Kidney glomerular epithelial cell (primary cell): ENCODE measurements at regions not wholly inside any gene's neighbourhood (a gene's known extent, or its start where the extent isn't known, plus 50 kb on each side); places are given as distances from the start of the nearest gene placed in this dataset.

Source experiments
- DNase-seq: peaks from one replicate; lab custom pipeline; 2025; lab: John Stamatoyannopoulos, UW

DNA sequence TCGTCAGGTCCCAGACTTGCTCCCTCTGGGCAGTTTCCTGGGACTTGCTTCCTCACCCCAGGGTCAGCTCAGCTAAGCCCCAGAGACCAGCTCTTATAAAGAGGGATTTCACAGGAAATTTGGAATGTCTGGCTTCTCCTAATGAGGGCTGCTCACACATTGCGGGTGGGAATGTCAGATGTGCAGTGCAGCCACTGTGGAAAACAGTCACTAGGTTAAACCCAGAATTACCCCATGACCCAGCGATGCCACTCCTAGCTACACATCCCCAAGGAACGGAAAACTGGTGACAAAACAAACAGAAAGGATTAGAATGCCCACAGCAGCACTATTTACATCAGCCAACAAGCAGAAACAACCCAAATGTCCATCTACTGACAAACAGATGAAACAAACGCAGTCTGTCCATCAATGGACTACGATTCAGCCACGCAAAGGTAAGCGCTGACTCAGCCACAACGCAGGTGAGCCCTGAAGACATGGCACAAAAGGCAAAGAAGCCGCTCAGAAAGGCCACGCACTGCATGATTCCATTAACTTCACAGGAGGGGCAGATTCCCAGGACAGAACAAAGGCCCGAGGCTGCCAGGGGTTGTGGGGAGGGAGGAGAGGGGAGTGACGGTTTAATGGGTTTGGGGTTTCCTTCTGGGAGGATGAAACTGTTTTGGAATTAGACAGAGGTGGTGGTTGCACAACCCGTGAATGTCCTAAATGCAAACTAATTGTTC is 63.0 kb downstream of the NCOR2 start:
- no peak for DNase-seq

DNA sequence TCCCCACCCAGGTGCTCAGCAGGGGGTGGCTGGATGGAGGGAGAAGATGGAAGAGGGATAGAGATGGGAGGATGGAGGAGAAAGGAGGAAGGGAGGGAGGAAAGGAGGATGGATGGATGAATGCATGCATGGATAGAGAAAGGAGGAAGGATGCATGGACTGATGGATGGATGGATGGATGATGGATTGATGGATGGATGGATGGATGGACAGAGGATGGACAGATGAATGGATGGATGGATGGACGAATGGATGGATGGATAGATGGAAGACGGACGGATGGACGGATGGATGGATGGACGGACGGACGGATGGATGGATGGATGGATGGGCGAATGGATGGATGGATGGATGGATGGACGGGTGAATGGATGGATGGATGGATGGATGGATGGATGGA is 64.1 kb downstream of the NCOR2 start:
- no peak for DNase-seq

DNA sequence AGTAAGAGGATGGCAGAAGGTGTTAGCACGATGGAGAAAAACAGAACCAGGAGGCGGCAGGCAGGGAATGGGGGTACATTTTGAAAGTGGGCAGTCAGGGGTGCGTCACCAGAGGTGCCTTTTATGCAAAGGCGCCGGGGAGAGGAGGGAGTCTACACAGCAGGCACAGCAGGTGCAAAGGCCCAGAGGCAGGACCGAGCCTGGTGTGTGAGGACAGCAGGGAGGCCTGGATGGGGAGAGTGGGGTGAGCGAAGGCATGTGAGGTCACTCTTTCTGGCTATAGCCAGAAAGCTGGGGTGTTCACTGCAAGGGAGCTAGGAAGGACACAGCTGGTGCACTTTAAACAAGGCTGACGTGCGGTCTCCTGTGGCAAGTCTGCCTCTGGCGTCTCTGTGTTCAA is 65.0 kb downstream of the NCOR2 start:
- no peak for DNase-seq

DNA sequence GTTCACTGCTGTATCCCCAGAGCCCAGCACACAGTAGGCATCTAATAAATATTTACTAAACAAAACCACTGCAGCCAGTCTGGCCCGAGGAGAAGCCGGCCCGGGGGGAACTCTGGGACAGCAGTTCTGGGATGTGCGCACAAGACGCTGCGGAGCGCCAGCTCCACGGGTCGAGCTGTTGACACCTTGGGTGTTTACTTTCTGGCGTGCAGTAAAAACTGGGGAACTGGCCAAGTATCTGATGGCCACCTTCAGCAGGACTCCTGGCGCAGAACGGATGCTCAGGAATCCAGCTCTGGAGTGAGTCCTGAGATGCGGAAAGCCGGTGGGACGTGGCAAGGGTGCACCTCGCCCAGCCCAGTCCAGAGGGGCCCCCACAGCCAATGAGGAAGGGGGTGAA is 65.6 kb downstream of the NCOR2 start:
- DNase-seq: no peak

DNA sequence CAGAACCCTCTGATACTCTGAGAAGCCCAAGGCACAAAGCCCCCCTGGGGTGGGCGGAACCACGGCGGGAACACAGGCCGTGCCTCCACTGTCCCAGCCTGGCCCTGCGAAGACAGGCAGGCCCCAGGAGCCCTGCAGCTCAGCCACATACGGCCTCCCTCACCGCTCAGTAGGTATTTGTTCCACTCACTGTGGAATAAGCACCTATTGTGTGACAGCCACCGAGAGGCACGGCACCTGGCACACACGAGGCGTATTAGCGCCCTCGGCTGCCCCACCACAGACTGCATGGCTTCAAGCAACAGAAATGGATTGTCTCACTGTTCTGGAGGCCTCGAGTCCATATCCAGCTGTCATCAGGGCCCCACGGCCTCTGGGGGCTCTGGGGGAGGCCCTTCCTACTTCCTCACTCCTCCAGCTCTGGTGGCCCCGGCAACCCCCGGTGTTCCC is 66.3 kb downstream of the NCOR2 start:
- DNase-seq: no peak

DNA sequence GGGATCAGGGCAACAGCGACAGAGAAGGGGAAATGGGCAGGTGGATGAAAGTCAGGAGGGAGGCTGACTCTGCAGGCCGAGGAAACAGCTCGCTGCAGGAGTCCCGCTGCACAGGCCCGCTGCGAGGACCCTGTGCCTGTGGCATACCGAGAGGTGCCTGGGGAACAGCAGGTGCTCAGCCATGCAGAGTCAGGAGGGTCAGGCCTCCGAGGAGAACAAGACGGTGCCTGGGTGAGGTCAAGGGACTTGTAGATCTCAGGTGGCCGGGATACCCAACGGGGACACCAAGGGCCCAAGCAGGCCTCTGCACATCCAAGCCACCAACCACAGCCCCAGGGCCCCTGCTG is 67.5 kb downstream of the NCOR2 start:
- DNase-seq: no peak

DNA sequence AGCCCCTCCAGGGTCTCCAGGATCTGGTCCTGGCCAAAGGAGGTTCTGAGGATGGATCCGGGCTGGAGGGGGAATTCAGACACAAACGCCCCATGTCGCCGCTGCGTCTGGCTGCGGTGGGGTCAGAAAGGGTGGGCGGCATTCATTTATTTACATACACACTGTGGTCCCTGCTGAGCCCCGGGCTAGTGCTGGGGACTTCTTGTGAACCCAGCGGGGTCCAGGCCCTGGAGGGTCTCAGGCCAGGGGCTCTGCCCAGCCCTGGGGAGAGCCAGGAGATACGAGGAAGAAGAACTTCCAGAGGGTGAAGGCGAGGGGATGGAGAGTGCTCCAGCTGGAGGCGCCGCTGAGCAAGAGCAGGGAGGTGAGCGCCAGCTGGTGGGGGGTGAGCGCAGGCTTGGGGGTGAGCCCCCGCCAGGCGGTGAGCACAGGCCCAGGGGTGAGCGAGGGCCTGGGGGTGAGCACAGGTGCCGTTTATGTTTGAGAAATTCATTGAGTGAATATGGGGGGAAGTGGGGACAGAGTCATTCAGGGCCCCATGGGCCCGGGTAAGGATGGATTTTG is 68.1 kb downstream of the NCOR2 start:
- no peak for DNase-seq

DNA sequence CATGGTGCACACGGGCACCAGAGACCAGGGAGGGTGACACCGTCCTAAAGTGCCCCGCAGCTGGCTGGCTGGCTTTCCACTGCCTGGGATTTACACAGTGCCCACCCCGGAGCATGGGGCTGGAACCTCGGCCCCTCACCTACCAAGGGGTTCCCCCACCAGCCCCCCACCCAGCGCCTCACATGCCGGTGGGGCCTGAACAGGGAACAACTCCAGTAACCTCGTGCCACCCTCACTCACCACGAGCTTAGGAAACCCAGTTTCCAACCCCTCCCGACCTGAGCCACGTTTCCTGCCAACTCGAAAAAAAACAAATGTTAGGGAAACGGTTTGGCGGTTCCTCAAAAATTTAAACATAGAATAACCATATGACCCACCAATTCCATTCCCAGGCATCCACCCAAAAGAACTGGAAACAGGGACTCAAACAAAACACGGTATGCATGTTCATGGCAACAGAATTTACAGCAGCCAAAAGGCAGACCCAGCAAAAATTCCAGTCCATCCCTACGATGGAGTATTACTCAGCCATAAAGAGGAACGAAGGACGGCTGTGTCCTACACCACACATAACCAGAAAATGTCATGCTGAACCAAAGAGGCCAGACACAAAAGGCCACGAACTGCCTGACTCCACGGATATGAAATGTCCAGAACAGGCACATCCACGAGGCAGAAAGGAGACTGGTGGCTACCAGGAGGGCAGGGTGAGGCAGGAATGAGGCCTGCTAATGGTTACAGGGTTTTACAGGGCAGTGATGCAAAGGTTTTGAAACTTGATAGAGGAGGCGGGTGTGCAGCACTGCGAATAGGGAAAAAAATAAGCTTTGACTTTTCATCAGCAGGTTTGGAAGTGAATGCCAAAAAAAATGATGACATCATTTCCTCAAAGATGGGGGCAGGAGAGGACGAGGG is 68.9 kb downstream of the NCOR2 start:
- no peak for DNase-seq

DNA sequence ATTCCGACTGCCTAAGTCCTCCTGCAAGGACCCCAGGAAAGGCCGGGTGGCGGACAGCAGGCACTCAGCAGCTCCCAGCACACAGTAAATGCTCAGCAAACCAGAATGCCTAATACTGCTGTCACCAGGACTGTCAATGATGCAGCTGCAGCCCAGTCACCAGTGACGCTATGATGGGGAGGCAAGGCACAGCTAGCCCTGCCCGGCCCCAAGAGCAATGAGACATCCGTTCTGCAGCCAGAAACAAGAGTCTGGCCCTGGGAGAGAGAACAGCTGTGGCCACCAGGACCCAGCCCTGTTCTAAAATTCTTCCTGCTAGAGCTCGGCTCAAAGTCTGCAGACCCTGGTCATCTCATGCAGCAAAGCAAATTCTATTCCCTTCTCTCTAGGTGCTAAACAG is 69.8 kb downstream of the NCOR2 start:
- no peak for DNase-seq

DNA sequence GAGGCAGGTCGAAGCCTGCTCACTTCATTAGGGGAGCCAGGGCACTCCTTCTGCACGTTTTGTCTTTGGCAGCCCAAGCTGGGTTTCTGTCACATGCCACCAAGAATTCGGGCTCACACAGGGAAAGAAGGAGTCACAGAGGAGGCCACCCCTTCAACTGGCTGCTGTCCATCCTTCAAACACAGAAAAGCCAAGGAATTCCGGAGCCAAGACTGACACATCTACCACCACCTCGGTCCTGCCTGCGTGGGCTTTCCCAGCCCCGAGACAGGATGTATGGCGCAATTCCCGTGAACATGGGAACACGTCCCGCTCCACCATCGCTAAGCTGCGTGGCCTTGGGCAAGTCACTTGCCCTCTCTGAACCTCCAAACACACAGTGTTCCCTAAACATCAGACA is 70.4 kb downstream of the NCOR2 start:
- DNase-seq: no peak

DNA sequence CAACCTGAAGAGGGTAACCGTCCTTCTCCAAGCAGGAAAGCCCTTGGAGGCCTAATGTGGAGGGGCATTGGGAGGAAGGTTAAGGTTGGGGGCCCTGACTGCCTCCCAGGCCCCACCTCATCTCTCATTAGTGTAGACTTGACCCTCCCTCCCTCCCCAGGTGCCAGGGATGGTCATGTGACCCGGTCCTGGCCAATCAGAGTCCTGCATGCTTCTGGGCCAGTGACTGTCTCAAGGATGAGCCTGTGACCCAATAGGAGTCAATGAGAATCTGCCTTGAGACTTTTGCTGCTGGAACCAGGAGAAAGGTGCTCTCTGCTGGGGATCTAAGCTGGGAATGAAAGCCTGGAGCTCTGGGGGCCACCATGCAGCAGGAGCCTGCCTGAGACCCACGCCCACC is 70.8 kb downstream of the NCOR2 start:
- DNase-seq: no peak

DNA sequence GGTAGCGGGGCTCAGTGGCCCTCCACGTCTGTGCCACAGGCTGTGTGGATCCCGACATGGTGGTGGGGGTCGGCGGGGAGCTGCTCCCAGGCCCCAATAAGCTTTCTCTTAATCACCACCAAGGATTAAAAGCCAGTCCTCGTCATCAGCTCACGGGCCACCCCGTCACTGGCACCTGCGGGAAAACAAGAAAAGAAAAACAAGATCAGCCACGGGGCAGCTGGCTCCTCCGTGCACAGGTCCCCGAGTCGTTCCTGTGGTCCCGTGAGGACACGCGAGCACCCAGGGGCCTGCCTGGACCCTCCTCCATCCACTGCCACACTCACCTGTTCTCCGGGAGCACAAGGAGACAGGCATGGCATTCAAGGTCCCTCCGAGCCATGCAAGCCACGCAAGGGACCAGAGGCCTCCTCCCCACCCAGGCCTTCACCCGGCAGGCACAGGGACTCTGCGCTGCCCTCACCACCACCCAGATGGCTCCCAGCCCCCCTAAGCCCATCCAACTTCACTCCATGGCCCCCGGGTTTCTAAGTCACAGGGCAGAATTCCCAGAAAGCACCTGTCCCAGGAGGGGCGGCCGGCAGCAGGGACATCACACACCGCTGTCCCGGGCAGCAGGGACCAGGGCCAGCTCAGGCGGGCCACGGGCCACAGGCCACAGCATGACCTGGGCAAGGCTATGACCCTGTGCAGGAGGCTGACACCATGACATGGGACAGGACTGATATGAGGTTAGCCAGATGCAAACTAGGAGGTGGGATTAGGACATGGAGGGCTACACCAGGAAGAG is 72.0 kb downstream of the NCOR2 start:
- no peak for DNase-seq

DNA sequence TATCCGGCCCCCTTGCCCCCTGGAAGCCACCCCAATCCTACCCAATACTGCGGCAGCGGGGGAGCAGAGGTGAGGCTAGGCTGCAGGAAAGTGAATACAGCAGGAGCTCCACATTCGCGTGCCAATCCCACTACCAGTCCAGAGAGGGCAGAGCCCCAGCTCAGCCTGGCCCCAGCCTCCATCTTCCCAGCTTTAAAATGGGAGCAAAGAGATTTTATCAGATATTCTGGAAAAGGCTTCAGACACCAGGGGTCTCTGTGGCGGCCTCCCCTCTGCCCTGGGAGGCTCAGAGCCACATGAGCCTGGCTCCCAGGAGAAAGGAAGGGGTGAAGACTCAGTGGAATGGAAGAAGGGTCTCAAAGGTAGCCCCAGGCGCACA is 72.7 kb downstream of the NCOR2 start:
- DNase-seq: no peak

DNA sequence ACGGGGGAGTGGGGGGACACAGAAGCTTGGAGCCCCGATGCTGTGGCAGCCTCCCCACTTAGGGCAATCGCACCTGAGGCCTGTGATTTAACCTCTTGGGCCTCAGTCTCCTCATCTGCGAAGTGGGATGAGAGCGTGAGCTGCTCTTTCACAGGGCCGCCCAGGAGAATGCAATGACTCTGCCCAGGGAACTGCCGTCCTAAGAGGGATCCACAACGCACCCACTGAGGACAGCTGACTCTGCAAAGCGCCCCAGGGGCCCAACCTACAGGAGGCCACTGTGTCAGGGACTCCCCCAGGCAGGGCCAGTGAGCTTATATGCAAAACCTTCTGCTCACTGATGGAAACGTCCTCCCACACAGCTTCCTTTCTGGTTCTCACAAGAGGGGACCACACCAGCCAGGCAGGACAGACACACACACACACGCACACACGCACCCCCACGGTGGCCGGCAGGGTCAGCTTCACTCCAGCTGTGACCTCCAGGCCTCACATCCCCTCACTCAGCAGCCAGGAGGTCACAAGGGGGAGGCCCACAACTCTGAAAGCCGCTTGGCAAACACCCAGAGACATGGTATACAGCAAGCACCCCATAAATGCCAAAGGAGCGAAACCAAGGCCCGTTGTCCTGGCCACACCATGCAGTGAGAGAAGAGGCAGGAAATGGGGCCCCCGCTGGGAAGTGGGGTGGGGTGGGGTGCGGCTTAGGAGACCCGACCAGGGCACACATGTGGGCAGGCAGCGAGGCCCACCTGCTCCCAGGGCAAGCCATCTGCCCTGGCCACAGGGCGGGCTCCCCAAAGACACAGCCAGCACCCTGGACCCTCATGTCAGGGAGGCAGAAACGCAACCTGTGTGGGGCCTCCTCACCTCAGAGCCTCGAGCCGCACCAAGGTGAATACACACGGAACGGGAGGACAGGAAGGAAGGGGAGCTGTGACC is 73.3 kb downstream of the NCOR2 start:
- no peak for DNase-seq

DNA sequence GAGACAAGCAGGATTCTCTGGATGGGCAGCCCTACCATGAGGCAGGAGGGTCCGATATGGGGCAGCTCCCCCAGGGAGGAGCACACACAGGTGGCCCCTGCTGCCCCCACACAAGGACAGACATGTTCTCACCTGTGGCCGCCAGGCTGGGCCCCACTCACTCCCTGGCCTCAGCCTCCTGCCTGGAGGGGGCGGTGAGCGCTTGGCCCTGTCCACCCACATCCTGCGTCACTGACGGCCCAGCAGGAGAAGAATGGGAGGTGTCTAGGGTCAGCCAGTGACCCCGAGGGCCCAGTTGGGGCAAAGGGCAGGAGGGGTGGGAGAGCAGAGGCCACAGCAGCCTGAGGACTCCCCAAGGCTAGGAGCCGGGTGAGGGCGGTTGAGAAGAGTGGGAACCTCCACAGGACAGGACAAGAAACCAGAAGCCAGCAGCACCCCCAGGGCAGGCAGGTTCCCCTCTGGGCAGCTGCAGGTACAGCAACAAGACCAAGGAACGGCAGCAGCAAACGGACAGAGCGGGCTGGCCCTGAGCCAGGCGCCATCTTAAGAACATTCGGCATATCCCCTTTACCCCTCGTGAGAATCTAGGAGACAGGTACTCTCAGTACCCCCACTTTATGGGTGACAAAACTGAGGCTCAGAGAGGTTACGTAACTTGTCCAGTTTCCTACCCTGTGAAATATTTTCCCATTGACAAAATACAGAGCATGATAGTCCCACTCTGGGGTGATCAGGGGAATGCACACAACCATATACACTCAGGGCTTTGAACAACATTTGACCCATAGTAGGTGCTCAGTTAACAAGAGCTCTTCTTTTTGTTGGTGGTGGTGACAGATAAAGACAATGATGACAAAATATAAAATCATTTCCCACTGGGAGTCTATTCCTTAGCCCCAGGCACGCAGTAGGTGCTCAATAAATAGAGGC is 74.3 kb downstream of the NCOR2 start:
- DNase-seq: no peak

DNA sequence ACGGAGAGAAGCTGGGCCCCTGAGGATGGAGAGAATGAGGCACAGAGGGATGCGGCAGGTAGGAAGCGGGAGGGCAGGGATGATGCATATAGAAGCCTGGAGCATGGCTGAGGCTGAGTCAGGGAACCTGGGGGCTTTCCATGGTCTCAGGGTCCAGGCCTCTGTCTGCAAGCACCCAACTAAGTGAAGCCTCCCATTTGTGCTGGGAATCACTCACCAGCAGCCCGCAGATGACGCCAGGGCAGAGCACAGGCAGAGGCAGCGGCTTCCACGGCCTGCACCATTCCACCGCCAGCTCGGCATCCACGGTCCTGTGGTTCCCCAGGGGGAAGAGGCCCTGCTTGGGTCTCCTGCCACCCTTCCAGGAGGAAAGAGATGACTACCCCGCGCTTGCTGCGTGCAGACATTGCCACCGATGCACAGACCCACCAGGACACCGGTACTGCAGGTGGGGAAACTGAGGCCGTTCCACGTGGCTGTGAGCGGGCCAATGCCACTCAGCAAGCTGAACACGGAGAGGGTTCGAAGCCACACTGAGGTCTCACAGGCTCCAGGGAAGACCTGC is 75.5 kb downstream of the NCOR2 start:
- DNase-seq: no peak

DNA sequence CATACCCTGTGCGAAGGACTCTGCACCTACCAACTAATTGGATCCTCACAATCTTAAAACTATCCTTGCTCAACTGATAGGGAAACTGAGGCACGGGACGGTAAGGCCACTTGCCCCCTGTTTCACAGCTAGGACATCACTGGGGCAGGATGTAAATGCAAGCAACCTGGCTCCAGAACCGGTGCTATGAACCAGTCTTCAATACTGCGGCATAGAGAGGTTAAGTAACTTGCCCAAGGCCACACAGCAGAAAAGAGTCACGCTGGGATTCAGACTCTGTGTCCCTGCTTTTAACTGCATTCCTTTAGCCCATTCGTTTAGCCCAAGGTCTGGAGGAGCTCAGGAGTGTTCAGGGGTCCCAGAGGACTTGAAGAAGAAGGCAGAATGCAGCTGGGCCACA is 76.1 kb downstream of the NCOR2 start:
- DNase-seq: no peak

DNA sequence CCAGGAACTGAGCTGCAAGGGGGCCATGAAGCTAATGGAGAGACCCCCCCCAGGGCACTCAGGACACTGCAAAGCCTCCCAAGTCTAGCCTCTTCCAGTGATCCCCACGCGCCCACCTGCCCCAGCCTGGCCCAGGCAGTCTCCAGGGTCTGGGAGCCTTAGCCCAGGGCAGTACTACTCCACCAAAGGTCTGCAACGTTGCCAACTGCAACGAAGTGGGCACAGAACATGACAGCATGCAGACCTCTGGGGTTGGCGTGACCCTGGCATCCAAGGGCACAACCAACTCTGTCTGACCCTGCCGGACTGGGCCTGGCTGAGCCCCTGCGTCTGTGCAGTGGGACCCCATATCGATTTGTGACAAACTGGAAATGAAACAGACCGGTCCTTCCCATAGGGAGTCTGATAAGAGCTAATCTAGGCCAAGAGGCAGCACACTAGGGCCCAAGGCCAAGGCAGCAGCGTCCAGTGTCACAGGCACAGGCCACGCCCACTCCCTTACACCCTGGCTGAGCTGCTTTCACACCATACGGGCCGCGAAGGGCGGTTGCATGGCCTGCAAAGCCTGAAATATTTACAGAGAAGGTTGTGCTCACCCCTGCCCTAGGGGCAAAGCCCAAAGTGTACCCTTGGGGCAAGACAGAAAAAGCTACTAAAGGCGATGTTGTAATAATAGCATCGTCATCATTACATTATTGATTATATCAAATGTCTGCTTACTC is 76.7 kb downstream of the NCOR2 start:
- no peak for DNase-seq

DNA sequence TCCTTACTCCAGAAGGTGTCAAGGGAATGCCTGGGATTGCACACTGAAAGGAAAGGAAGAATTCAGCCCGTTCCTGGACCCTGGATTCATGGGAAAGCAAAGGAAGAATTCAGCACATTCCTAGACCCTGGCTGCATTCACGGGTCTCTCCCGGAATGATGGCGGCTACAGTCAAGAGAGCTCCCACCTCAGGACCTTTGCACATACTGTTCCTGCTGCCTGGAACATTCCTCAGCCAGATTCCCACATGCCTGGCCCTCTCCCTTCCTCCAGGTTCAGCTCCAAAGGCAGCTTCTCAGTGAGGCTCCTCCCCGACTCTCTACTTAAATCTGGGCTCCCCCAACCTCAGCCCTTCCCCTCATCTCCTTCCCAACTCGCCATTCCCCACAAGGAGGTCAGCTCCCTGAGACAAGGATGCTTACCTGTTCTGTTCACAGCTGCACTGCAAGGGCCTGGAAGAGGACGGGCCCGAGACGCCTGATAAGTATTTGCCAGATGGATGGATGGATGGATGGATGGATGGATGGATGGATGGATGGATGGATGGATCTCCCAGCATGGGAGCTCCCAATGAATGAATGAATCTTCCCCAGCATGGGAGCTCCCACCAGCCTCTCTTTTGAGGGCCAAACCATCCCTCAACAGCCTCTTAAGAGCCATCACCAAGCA is 77.4 kb downstream of the NCOR2 start:
- DNase-seq: no peak
